ENCODE measurements at regions not wholly inside any gene's neighbourhood (a gene's known extent, or its start where the extent isn't known, plus 50 kb on each side); places are given as distances from the start of the nearest gene placed in this dataset.

- Mint-ChIP-seq H3K27ac (no peak overlapping the region), H3K4me3 (no peak overlapping the region), H3K9me3 (peaks cover 0 to 7% (median 0%) of the 10 kb centered on the region in 11 donors), H3K27me3 (peaks cover 0 to 3% (median 0%) of the 10 kb centered on the region in 5 donors), H3K36me3 (no peaks in the 10 kb centered on the region), H3K4me1 (peaks cover 0 to 4% (median 0%) of the 10 kb centered on the region in 7 donors)
- no peak overlapping the region for H3K27ac ChIP-seq (ENCODE audit: low read depth, low read length)
- ATAC-seq (no peak), DNase-seq (no peak)
- ChIA-PET POLR2A (no interaction called here), CTCF (no interaction called here)
- no peaks in the 10 kb centered on the region for H3K36me3 ChIP-seq (ENCODE audit: control insufficient read depth in 2 of 3, insufficient read depth in 3 of 3, low read length in 3 of 3)
- intact Hi-C loops (cut with micrococcal nuclease), result no loop called here
- no peaks in the 10 kb centered on the region for H3K27me3 ChIP-seq (ENCODE audit: control insufficient read depth in 2 of 2, insufficient read depth in 2 of 2, low read length in 2 of 2)
- no peaks in the 10 kb centered on the region for H3K9me3 ChIP-seq (ENCODE audit: control insufficient read depth in 2 of 3, low read length in 3 of 3)
- no peaks in the 10 kb centered on the region for H3K4me1 ChIP-seq (ENCODE audit: control insufficient read depth in 2 of 2, insufficient read depth in 2 of 2, low read length in 2 of 2)
- no peak overlapping the region for H3K4me3 ChIP-seq (ENCODE audit: low read length)
These were observed 105.2 kb upstream of the NEBL start for GRCh38 chr10:21002091-21002878.

GRCh38 chr10:20999699-21000098 lies 102.6 kb upstream of the NEBL start:
- H3K36me3 Mint-ChIP-seq, result no peaks in the 10 kb centered on the region
- Histone ChIP-seq H3K36me3 (ENCODE audit: control insufficient read depth in 2 of 3, insufficient read depth in 3 of 3, low read length in 3 of 3) (no peaks in the 10 kb centered on the region), H3K27ac (ENCODE audit: low read depth, low read length) (no peak overlapping the region), H3K4me3 (ENCODE audit: low read length) (no peak overlapping the region), H3K9me3 (ENCODE audit: control insufficient read depth in 2 of 3, low read length in 3 of 3) (no peaks in the 10 kb centered on the region), H3K4me1 (ENCODE audit: control insufficient read depth in 2 of 2, insufficient read depth in 2 of 2, low read length in 2 of 2) (no peaks in the 10 kb centered on the region), H3K27me3 (ENCODE audit: control insufficient read depth in 2 of 2, insufficient read depth in 2 of 2, low read length in 2 of 2) (no peaks in the 10 kb centered on the region)
- DNase-seq (no peak), ATAC-seq (no peak)
- no peak overlapping the region for H3K4me3 Mint-ChIP-seq
- H3K27ac Mint-ChIP-seq, result no peak overlapping the region
- peaks cover 0 to 4% (median 0%) of the 10 kb centered on the region in 7 donors for H3K4me1 Mint-ChIP-seq
- intact Hi-C loops (cut with micrococcal nuclease), result no loop called here
- ChIA-PET POLR2A (no interaction called here), CTCF (no interaction called here)
- H3K27me3 Mint-ChIP-seq, result no peaks in the 10 kb centered on the region
- peaks cover 0 to 7% (median 0%) of the 10 kb centered on the region in 11 donors for H3K9me3 Mint-ChIP-seq

GRCh38 chr10:20998036-20998435 lies 100.9 kb upstream of the NEBL start:
- Histone ChIP-seq H3K4me3 (ENCODE audit: low read length) (no peak overlapping the region), H3K27me3 (ENCODE audit: control insufficient read depth in 2 of 2, insufficient read depth in 2 of 2, low read length in 2 of 2) (no peaks in the 10 kb centered on the region), H3K36me3 (ENCODE audit: control insufficient read depth in 2 of 3, insufficient read depth in 3 of 3, low read length in 3 of 3) (no peaks in the 10 kb centered on the region), H3K9me3 (ENCODE audit: control insufficient read depth in 2 of 3, low read length in 3 of 3) (no peaks in the 10 kb centered on the region), H3K27ac (ENCODE audit: low read depth, low read length) (no peak overlapping the region), H3K4me1 (ENCODE audit: control insufficient read depth in 2 of 2, insufficient read depth in 2 of 2, low read length in 2 of 2) (no peaks in the 10 kb centered on the region)
- ChIA-PET POLR2A (no interaction called here), CTCF (no interaction called here)
- Mint-ChIP-seq H3K36me3 (no peaks in the 10 kb centered on the region), H3K9me3 (peaks cover 0 to 6% (median 0%) of the 10 kb centered on the region in 11 donors), H3K4me1 (peaks cover 0 to 4% (median 0%) of the 10 kb centered on the region in 7 donors), H3K27me3 (peaks cover 0 to 12% (median 5%) of the 10 kb centered on the region in 5 donors), H3K27ac (no peak overlapping the region), H3K4me3 (no peak overlapping the region)
- DNase-seq (no peak), ATAC-seq (no peak)
- intact Hi-C loops (cut with micrococcal nuclease), result no loop called here

GRCh38 chr10:20995123-20995987 lies 98.2 kb upstream of the NEBL start:
- CTCF ChIA-PET, result no interaction called here

GRCh38 chr10:20993830-20994527 lies 96.9 kb upstream of the NEBL start:
- ChIA-PET CTCF (no interaction called here), POLR2A (no interaction called here)
- ATAC-seq, result no peak
- Histone ChIP-seq H3K36me3 (ENCODE audit: control insufficient read depth in 2 of 3, insufficient read depth in 3 of 3, low read length in 3 of 3) (no peaks in the 10 kb centered on the region), H3K27me3 (ENCODE audit: control insufficient read depth in 2 of 2, insufficient read depth in 2 of 2, low read length in 2 of 2) (no peaks in the 10 kb centered on the region), H3K4me3 (ENCODE audit: low read length) (no peak overlapping the region), H3K27ac (ENCODE audit: low read depth, low read length) (no peak overlapping the region), H3K9me3 (ENCODE audit: control insufficient read depth in 2 of 3, low read length in 3 of 3) (no peaks in the 10 kb centered on the region), H3K4me1 (ENCODE audit: control insufficient read depth in 2 of 2, insufficient read depth in 2 of 2, low read length in 2 of 2) (no peaks in the 10 kb centered on the region)
- intact Hi-C loops (cut with micrococcal nuclease), result no loop called here
- H3K27ac Mint-ChIP-seq, result no peak overlapping the region
- no peaks in the 10 kb centered on the region for H3K4me1 Mint-ChIP-seq
- peaks cover 0 to 12% (median 5%) of the 10 kb centered on the region in 5 donors for H3K27me3 Mint-ChIP-seq
- H3K36me3 Mint-ChIP-seq, result no peaks in the 10 kb centered on the region
- no peak for DNase-seq
- H3K9me3 Mint-ChIP-seq, result peaks cover 0 to 4% (median 0%) of the 10 kb centered on the region in 11 donors
- H3K4me3 Mint-ChIP-seq, result no peak overlapping the region

More at GRCh38 chr10:20995123-20995987, 98.2 kb upstream of the NEBL start:
- no peak overlapping the region for H3K27ac ChIP-seq (ENCODE audit: low read depth, low read length)
- Mint-ChIP-seq H3K4me1 (no peaks in the 10 kb centered on the region), H3K36me3 (no peaks in the 10 kb centered on the region), H3K4me3 (no peak overlapping the region), H3K9me3 (peaks cover 0 to 4% (median 0%) of the 10 kb centered on the region in 11 donors), H3K27me3 (peaks cover 0 to 12% (median 5%) of the 10 kb centered on the region in 5 donors), H3K27ac (no peak overlapping the region)
- DNase-seq (no peak), ATAC-seq (no peak)
- H3K9me3 ChIP-seq (ENCODE audit: control insufficient read depth in 2 of 3, low read length in 3 of 3), result no peaks in the 10 kb centered on the region
- no peaks in the 10 kb centered on the region for H3K4me1 ChIP-seq (ENCODE audit: control insufficient read depth in 2 of 2, insufficient read depth in 2 of 2, low read length in 2 of 2)
- H3K27me3 ChIP-seq (ENCODE audit: control insufficient read depth in 2 of 2, insufficient read depth in 2 of 2, low read length in 2 of 2), result no peaks in the 10 kb centered on the region
- intact Hi-C loops (cut with micrococcal nuclease), result no loop called here
- H3K36me3 ChIP-seq (ENCODE audit: control insufficient read depth in 2 of 3, insufficient read depth in 3 of 3, low read length in 3 of 3), result no peaks in the 10 kb centered on the region
- POLR2A ChIA-PET, result no interaction called here
- no peak overlapping the region for H3K4me3 ChIP-seq (ENCODE audit: low read length)

- H3K27ac ChIP-seq (ENCODE audit: low read depth, low read length), result no peak overlapping the region
- Mint-ChIP-seq H3K27ac (no peak overlapping the region), H3K27me3 (peaks cover 0 to 12% (median 5%) of the 10 kb centered on the region in 5 donors), H3K9me3 (peaks cover 0 to 5% (median 0%) of the 10 kb centered on the region in 11 donors), H3K4me1 (no peaks in the 10 kb centered on the region), H3K36me3 (no peaks in the 10 kb centered on the region), H3K4me3 (no peak overlapping the region)
- H3K4me3 ChIP-seq (ENCODE audit: low read length), result no peak overlapping the region
- H3K36me3 ChIP-seq (ENCODE audit: control insufficient read depth in 2 of 3, insufficient read depth in 3 of 3, low read length in 3 of 3), result no peaks in the 10 kb centered on the region
- DNase-seq (no peak), ATAC-seq (no peak)
- intact Hi-C loops (cut with micrococcal nuclease), result no loop called here
- ChIA-PET POLR2A (no interaction called here), CTCF (no interaction called here)
- H3K27me3 ChIP-seq (ENCODE audit: control insufficient read depth in 2 of 2, insufficient read depth in 2 of 2, low read length in 2 of 2), result no peaks in the 10 kb centered on the region
- no peaks in the 10 kb centered on the region for H3K9me3 ChIP-seq (ENCODE audit: control insufficient read depth in 2 of 3, low read length in 3 of 3)
- H3K4me1 ChIP-seq (ENCODE audit: control insufficient read depth in 2 of 2, insufficient read depth in 2 of 2, low read length in 2 of 2), result no peaks in the 10 kb centered on the region
These were observed 96.3 kb upstream of the NEBL start for GRCh38 chr10:20993389-20993788.
